Fibroblast of lung (primary cell): ENCODE measurements at regions not wholly inside any gene's neighbourhood (a gene's known extent, or its start where the extent isn't known, plus 50 kb on each side); places are given as distances from the start of the nearest gene placed in this dataset.

Source experiments
- DNase-seq, 2 donors: peaks; one replicate each; pipeline versions ENCODE4 v3.0.0 to v3.0.0-alpha.2; 2010; ENCODE audit warnings: low read depth in 2 of 2
- H2AFZ ChIP-seq: 2 replicates; pipeline ENCODE4 v1.5.1; 2012; ENCODE audit warnings: low read length, control low read depth, inconsistent platforms
- H3K27ac ChIP-seq: 2 replicates; pipeline ENCODE4 v1.5.1; 2011; ENCODE audit warnings: low read length, control low read depth; ENCODE audit not compliant: insufficient read depth
- H3K27me3 ChIP-seq: 2 replicates; pipeline ENCODE4 v1.5.1; 2011; ENCODE audit warnings: mild to moderate bottlenecking, low read length; ENCODE audit not compliant: control insufficient read depth, insufficient read depth
- H3K36me3 ChIP-seq: 2 replicates; pipeline ENCODE4 v1.5.1; 2011; ENCODE audit warnings: low read length; ENCODE audit not compliant: control insufficient read depth, insufficient read depth
- H3K4me1 ChIP-seq: 2 replicates; pipeline ENCODE4 v1.5.1; 2011; ENCODE audit warnings: low read length; ENCODE audit not compliant: control insufficient read depth, insufficient read depth; ENCODE audit errors: extremely low read depth
- H3K4me2 ChIP-seq: 2 replicates; pipeline ENCODE4 v1.5.1; 2011; ENCODE audit warnings: low read length, control low read depth; ENCODE audit not compliant: insufficient read depth; ENCODE audit errors: extremely low read depth
- H3K4me3 ChIP-seq, 4 experiments: fragments of 200-600 bp in 1 of 4; sonication (generic) in 1 of 4; replicated peaks in 1 of 4; 2 replicates each; pipeline ENCODE4 v1.5.1; 2011 to 2016; ENCODE audit warnings: low read length in 4 of 4, low read depth in 3 of 4, mild to moderate bottlenecking in 3 of 4, control low read depth in 2 of 4, inconsistent platforms in 1 of 4, mixed read lengths in 1 of 4; ENCODE audit not compliant: insufficient read depth in 1 of 4; ENCODE audit errors: control extremely low read depth in 1 of 4
- H3K79me2 ChIP-seq: 2 replicates; pipeline ENCODE4 v1.5.1; 2012; ENCODE audit warnings: mild to moderate bottlenecking, low read length, inconsistent platforms; ENCODE audit not compliant: control insufficient read depth, insufficient read depth
- H3K9ac ChIP-seq: 2 replicates; pipeline ENCODE4 v1.5.1; 2011; ENCODE audit warnings: mild to moderate bottlenecking, low read length, control low read depth; ENCODE audit not compliant: insufficient read depth
- H3K9me3 ChIP-seq: 2 replicates; pipeline ENCODE4 v1.5.1; 2012; ENCODE audit warnings: low read depth, low read length; ENCODE audit not compliant: control insufficient read depth, insufficient read depth
- H4K20me1 ChIP-seq: 2 replicates; pipeline ENCODE4 v1.5.1; 2011; ENCODE audit warnings: low read length; ENCODE audit not compliant: control insufficient read depth, insufficient read depth; ENCODE audit errors: extremely low read depth
- EZH2 ChIP-seq: IDR thresholded peaks from 2 replicates; pipeline ENCODE4 v1.5.1; 2012; ENCODE audit warnings: low read length, control low read depth, mild to moderate bottlenecking; ENCODE audit errors: missing control alignments
- TF ChIP-seq, protein P1 (sequence below), 2 donors: IDR thresholded peaks in 1 of 2; conservative IDR thresholded peaks in 1 of 2; 1 replicate in 1 of 2; 2 replicates in 1 of 2; pipeline ENCODE4 v1.5.1; 2011 to 2012; ENCODE audit warnings: low read length in 2 of 2, control low read depth in 1 of 2, inconsistent platforms in 1 of 2, low read depth in 1 of 2, mild to moderate bottlenecking in 1 of 2

DNA sequence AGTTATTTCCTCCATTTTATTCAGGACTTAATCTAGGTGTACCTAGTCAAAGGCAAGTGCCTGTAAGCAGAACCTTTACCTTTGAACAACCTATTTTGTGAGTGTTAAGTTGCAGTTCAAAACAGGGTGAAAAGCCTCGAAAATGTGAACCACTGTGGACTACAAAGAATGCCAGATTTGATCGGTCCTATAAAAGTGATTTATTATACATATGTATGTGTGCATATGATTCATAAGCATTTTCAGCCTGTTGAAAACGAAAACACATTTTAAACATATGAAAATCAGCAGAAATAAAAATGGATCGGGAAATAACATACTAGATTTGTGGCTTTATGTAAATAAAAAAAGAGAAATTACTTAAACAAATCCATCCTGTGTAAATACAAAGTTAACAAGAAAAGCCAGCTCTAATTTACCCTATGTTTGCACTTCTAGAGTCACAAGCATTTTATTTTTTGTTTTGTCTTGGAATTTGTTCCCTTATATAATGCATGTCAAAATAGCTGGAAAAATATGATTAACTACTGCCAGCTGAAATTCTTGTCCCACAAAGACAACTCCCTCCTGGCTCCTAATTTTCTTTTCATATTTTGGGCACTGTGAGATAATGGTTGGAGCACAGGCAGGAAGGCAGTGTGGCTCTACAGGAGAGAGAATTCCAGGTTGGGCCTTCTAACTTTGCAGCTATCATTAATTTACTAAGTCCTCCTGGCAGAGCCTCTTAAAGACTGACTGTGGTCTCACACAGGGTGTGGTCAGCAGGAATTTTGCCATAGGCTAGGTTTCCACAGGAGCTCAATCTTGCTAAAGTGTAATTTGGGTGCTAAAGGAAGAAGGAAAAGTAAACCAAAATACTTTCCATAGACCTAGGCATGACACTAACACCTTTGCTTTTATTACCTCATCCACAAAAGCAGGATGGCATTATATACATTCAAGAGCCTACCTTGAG, 70.2 kb upstream of the CDC42BPA start:
- no peak overlapping the region for H3K4me2 ChIP-seq
- H3K4me1 ChIP-seq, result no peaks in the 10 kb centered on the region
- H3K27me3 ChIP-seq, result no peaks in the 10 kb centered on the region
- no peak overlapping the region for H3K27ac ChIP-seq
- H3K4me3 ChIP-seq, result no peak overlapping the region
- H3K79me2 ChIP-seq, result no peaks in the 10 kb centered on the region
- peak in 1 of 2 donors; percentile 22 for DNase-seq
- no peaks in the 10 kb centered on the region for H3K9me3 ChIP-seq
- H3K36me3 ChIP-seq, result no peaks in the 10 kb centered on the region
- no peaks in the 10 kb centered on the region for H4K20me1 ChIP-seq
- H3K9ac ChIP-seq, result no peak overlapping the region
- no peak for TF ChIP-seq EZH2
- TF ChIP-seq, protein P1, sequence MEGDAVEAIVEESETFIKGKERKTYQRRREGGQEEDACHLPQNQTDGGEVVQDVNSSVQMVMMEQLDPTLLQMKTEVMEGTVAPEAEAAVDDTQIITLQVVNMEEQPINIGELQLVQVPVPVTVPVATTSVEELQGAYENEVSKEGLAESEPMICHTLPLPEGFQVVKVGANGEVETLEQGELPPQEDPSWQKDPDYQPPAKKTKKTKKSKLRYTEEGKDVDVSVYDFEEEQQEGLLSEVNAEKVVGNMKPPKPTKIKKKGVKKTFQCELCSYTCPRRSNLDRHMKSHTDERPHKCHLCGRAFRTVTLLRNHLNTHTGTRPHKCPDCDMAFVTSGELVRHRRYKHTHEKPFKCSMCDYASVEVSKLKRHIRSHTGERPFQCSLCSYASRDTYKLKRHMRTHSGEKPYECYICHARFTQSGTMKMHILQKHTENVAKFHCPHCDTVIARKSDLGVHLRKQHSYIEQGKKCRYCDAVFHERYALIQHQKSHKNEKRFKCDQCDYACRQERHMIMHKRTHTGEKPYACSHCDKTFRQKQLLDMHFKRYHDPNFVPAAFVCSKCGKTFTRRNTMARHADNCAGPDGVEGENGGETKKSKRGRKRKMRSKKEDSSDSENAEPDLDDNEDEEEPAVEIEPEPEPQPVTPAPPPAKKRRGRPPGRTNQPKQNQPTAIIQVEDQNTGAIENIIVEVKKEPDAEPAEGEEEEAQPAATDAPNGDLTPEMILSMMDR (conservative IDR thresholded peaks at IDR 0.05 in 1 of 2, IDR thresholded peaks at IDR 0.05 in 1 of 2; ENCODE audit: low read depth in 1 of 2, low read length in 2 of 2), result no peak
- H2AFZ ChIP-seq, result no peak overlapping the region

DNA sequence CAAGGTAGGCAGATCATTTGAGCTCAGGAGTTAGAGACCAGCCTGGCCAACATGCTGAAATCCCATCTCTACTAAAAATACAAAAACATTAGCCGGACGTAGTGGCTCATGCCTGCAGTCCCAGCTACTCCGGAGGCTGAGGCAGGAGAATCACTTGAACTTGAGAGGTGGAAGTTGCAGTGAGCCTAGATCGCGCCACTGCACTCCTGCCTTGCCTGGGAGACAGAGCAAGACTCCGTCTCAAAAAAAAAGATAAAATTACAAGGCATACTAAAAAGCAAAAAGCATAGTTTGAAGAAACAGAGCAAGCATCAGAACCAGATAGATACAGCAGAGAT, 61.2 kb upstream of the CDC42BPA start:
- Histone ChIP-seq H3K36me3 (no peaks in the 10 kb centered on the region), H3K9ac (no peak overlapping the region), H3K4me2 (no peak overlapping the region), H2AFZ (no peak overlapping the region), H3K27me3 (no peaks in the 10 kb centered on the region), H3K27ac (no peak overlapping the region), H3K4me1 (no peaks in the 10 kb centered on the region), H3K79me2 (no peaks in the 10 kb centered on the region), H4K20me1 (no peaks in the 10 kb centered on the region), H3K4me3 (no peak overlapping the region), H3K9me3 (no peaks in the 10 kb centered on the region)
- DNase-seq, result no peak
- TF ChIP-seq EZH2, result no peak
- TF ChIP-seq, protein P1 (conservative IDR thresholded peaks at IDR 0.05 in 1 of 2, IDR thresholded peaks at IDR 0.05 in 1 of 2; ENCODE audit: low read depth in 1 of 2, low read length in 2 of 2), result no peak

DNA sequence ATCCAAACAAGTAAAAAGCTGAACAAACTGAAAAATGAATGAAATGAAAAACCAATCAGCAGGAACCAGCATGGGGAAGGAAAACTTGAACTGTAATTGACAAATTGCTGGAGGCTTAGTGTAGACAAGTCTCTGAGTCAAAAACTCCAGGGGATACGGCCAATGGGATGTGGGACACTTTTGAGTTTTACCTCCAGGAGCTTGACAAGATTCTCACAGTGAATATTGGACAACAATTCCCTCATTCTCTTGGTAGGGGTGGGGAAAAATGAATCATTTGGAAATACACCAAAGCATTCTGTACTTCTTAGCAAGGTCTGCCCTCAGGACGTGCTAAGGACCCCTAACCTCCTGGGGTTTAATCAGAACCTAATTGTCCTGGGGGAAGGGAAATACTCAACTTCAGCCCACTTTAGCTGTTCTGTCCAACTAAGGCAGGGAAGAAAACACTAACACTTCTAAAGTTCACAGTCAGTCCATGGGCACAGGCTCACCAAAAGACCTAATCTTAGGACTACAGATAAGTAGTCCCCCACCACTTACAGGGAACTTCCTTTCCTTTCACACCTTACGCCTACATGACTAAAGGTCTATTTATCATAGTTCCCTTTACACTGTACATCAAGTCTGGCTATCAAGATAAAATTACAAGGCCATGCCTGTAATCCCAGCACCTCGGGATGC, 60.7 kb upstream of the CDC42BPA start:
- no peak overlapping the region for H3K9ac ChIP-seq
- TF ChIP-seq, protein P1 (conservative IDR thresholded peaks at IDR 0.05 in 1 of 2, IDR thresholded peaks at IDR 0.05 in 1 of 2; ENCODE audit: low read depth in 1 of 2, low read length in 2 of 2), result no peak
- no peak for TF ChIP-seq EZH2
- H3K79me2 ChIP-seq, result no peaks in the 10 kb centered on the region
- no peak overlapping the region for H3K4me3 ChIP-seq
- H4K20me1 ChIP-seq, result no peaks in the 10 kb centered on the region
- H3K36me3 ChIP-seq, result no peaks in the 10 kb centered on the region
- DNase-seq, result peak in 1 of 2 donors; percentile 62
- H3K4me1 ChIP-seq, result no peaks in the 10 kb centered on the region
- H2AFZ ChIP-seq, result no peak overlapping the region
- no peaks in the 10 kb centered on the region for H3K9me3 ChIP-seq
- no peak overlapping the region for H3K4me2 ChIP-seq
- no peak overlapping the region for H3K27ac ChIP-seq
- H3K27me3 ChIP-seq, result no peaks in the 10 kb centered on the region
